HL-60 (cell line): ENCODE measurements at regions not wholly inside any gene's neighbourhood (a gene's known extent, or its start where the extent isn't known, plus 50 kb on each side); places are given as distances from the start of the nearest gene placed in this dataset.

Source experiments
- DNase-seq, 2 experiments: peaks; one replicate each; pipeline ENCODE4 v3.0.0-alpha.2; 2010 to 2020; ENCODE audit warnings: low read depth in 1 of 2, low spot score in 1 of 2
- H3K27ac ChIP-seq: fragments of 250-450 bp; sonication (Bioruptor Pico); replicated peaks from 2 replicates; pipeline ENCODE4 v1.5.1; 2020; ENCODE audit warnings: mild to moderate bottlenecking, moderate library complexity
- H3K27me3 ChIP-seq: fragments of 250-450 bp; sonication (Bioruptor Pico); 2 replicates; pipeline ENCODE4 v1.5.1; 2021; ENCODE audit warnings: mild to moderate bottlenecking, moderate library complexity; ENCODE audit not compliant: insufficient read depth, poor library complexity, severe bottlenecking
- H3K4me3 ChIP-seq: replicated peaks from 2 replicates; pipeline ENCODE4 v1.5.1; 2011; ENCODE audit warnings: mild to moderate bottlenecking, control low read depth, low read length; ENCODE audit not compliant: insufficient read depth
- GABPA ChIP-seq: IDR thresholded peaks from 2 replicates; pipeline ENCODE4 v1.6.1; 2012; ENCODE audit warnings: low read depth
- POLR2AphosphoS5 ChIP-seq: IDR thresholded peaks from 2 replicates; pipeline ENCODE4 v1.6.1; 2012; ENCODE audit warnings: low read depth
- REST ChIP-seq: IDR thresholded peaks from 2 replicates; pipeline ENCODE4 v1.6.1; 2012; ENCODE audit warnings: low read depth; ENCODE audit not compliant: insufficient replicate concordance
- SPI1 ChIP-seq: IDR thresholded peaks from 2 replicates; pipeline ENCODE4 v1.6.1; 2012; ENCODE audit warnings: low read depth, mild to moderate bottlenecking, borderline replicate concordance
- TF ChIP-seq, protein P1 (sequence below): IDR thresholded peaks from one replicate; pipeline ENCODE4 v1.5.1; 2011; ENCODE audit warnings: low read length, control low read depth, inconsistent platforms; ENCODE audit not compliant: insufficient read depth

DNA sequence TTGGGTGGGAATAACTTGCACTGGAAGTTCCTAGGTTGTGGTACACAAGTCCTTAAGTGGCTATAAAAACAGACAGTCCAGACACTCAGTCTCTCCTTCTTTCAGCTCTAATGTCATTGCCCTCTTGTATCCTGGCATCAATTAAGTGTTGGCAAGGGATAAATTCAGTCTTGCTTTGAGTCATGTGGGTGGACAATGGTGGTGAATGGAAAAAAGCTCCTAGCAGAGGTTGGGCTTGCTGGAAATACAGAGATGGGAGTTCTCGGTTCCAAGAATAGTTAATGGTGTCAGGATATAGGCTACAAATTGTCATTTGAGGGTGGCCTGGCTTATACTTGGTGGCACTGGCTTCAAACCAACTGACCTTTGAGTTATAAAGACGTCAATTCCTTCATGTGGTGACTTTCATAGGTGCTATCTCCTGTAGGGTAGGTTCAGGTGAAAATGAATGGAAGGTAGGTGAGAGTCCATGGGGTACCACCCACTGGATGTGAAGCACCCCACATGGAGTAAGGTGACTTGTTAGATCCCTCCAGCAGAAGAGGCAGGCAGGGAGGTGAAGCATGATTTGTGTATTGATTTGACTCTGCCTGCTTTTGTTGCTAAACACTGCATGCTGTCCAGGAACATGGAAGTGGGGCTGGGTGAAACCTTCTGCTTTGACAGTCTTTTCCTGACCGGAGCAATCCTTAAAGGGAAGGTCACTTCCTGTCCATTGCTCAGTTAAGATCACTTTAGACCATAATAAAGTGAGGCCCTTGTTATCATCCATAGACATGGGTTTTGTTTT lies 102.0 kb downstream of the LACC1 start:
- TF ChIP-seq GABPA (no peak), POLR2AphosphoS5 (no peak), SPI1 (no peak), REST (no peak)
- TF ChIP-seq, protein P1, sequence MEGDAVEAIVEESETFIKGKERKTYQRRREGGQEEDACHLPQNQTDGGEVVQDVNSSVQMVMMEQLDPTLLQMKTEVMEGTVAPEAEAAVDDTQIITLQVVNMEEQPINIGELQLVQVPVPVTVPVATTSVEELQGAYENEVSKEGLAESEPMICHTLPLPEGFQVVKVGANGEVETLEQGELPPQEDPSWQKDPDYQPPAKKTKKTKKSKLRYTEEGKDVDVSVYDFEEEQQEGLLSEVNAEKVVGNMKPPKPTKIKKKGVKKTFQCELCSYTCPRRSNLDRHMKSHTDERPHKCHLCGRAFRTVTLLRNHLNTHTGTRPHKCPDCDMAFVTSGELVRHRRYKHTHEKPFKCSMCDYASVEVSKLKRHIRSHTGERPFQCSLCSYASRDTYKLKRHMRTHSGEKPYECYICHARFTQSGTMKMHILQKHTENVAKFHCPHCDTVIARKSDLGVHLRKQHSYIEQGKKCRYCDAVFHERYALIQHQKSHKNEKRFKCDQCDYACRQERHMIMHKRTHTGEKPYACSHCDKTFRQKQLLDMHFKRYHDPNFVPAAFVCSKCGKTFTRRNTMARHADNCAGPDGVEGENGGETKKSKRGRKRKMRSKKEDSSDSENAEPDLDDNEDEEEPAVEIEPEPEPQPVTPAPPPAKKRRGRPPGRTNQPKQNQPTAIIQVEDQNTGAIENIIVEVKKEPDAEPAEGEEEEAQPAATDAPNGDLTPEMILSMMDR: no peak
- Histone ChIP-seq H3K27ac (no peak overlapping the region), H3K4me3 (no peak overlapping the region), H3K27me3 (peaks cover 2% of the 10 kb centered on the region)
- no peak for DNase-seq

DNA sequence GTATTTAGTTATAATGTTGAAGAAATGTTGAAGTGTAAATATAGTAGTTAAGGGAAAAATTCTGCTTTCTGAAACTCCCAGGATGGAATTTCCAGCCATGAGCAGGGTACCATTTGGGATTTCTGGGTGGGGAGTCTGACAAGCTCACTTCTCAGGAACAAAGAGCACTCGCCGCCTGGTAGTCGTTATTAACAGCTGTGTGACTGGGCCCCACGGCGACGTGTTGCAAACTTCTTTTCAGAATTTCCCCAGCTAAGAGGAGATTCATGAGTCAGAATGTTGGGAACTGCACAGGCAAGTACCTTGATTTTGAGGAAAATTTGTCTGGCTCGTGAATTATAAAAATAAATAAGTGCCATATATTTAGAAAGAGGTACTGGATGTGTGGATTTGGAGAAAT lies 103.7 kb downstream of the LACC1 start:
- no peak overlapping the region for H3K27ac ChIP-seq
- TF ChIP-seq GABPA: no peak
- TF ChIP-seq, protein P1: no peak
- TF ChIP-seq REST: no peak
- TF ChIP-seq POLR2AphosphoS5: no peak
- no peak for TF ChIP-seq SPI1
- peaks cover 2% of the 10 kb centered on the region for H3K27me3 ChIP-seq
- no peak for DNase-seq
- no peak overlapping the region for H3K4me3 ChIP-seq

DNA sequence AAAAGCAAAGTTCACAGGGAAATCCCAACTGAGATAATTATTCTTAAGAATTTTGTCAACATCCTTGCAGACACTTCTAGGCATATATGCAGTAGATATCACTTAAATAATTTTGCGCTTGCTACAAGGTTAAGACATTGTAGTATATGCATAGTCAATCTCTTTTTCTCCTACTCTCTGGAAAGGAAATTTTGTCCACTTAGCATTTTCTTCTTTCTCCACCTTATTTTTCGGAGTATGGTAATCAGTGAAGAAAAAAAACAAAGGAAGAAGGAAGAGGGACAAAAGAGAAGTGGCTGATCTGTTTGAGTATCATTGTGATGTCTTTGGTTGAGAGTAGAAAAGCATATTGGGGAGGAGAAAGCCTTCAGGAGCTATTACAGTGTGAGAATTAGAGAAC lies 104.6 kb downstream of the LACC1 start:
- no peak overlapping the region for H3K27ac ChIP-seq
- TF ChIP-seq, protein P1: no peak
- TF ChIP-seq GABPA: no peak
- TF ChIP-seq POLR2AphosphoS5: no peak
- TF ChIP-seq REST: no peak
- no peak for TF ChIP-seq SPI1
- DNase-seq: no peak
- H3K27me3 ChIP-seq: peaks cover 2% of the 10 kb centered on the region
- H3K4me3 ChIP-seq: no peak overlapping the region
